Heart left ventricle (tissue), 16 donors: ENCODE measurements at regions not wholly inside any gene's neighbourhood (a gene's known extent, or its start where the extent isn't known, plus 50 kb on each side); places are given as distances from the start of the nearest gene placed in this dataset.

Source experiments
- ATAC-seq, 4 donors: fragments of 200-7000 bp; cut with Tn5 transposase; one replicate each; pipeline ENCODE4 v1.9.1; 2020 to 2022; ENCODE audit warnings: moderate library complexity in 4 of 4, mild to moderate bottlenecking in 3 of 4, moderate number of reproducible peaks in 1 of 4
- DNase-seq, 5 donors: peaks; one replicate each; pipeline ENCODE4 v3.0.0-alpha.2; 2020
- H3K27ac ChIP-seq, 12 donors: fragments of 200-600 bp; sonication (generic) in 4 of 12; one replicate each; pipeline versions ENCODE4 v1.5.0 to v1.8.0; 2016 to 2022; ENCODE audit warnings: mild to moderate bottlenecking in 2 of 12
- H3K27me3 ChIP-seq, 9 donors: fragments of 200-600 bp; sonication (generic) in 2 of 9; one replicate each; pipeline versions ENCODE4 v1.5.1 to v1.8.0; 2016 to 2022; ENCODE audit warnings: mild to moderate bottlenecking in 3 of 9
- H3K36me3 ChIP-seq, 9 donors: fragments of 200-600 bp; sonication (generic) in 2 of 9; one replicate each; pipeline versions ENCODE4 v1.5.0 to v1.8.0; 2018 to 2022; ENCODE audit warnings: mild to moderate bottlenecking in 2 of 9
- H3K4me1 ChIP-seq, 12 donors: fragments of 200-600 bp; sonication (generic) in 4 of 12; one replicate each; pipeline versions ENCODE4 v1.5.0 to v1.8.0; 2016 to 2022; ENCODE audit warnings: mild to moderate bottlenecking in 3 of 12
- H3K4me3 ChIP-seq, 12 donors: fragments of 200-600 bp; sonication (generic) in 4 of 12; one replicate each; pipeline versions ENCODE4 v1.5.0 to v1.8.0; 2017 to 2022; ENCODE audit warnings: mild to moderate bottlenecking in 9 of 12, moderate library complexity in 4 of 12
- H3K9me3 ChIP-seq, 12 donors: fragments of 200-600 bp; sonication (generic) in 4 of 12; one replicate each; pipeline versions ENCODE4 v1.5.0 to v1.8.0; 2016 to 2022; ENCODE audit warnings: mild to moderate bottlenecking in 1 of 12
- POLR2A ChIP-seq, 2 donors: fragments of 450-650 bp; IDR thresholded peaks; one replicate each; pipeline ENCODE4 v1.6.1; 2017; ENCODE audit warnings: antibody characterized with exemption in 2 of 2, mild to moderate bottlenecking in 2 of 2, moderate library complexity in 2 of 2
- WGBS, 4 donors: extraction: QIAGEN DNeasy Blood & Tissue Kit in 2 of 4; methylation state at CpG; one replicate each; pipeline versions ENCODE4 v1.1.5 to v1.1.7; 2013 to 2018; 5-methylcytosine and 5-hydroxymethylcytosine counted together
- intact Hi-C, 10 donors: fragments of 100-400 bp; cut with DNase I; formaldehyde crosslinking; loops; one replicate each; pipeline versions ENCODE4 v1.11.1 to v1.14.2; 2022
- TF ChIP-seq, protein P1 (sequence below), 12 donors: fragments of 200-600 bp; sonication (generic) in 4 of 12; IDR thresholded peaks; one replicate each; pipeline versions ENCODE4 v1.5.0 to v1.8.0; 2018 to 2022; ENCODE audit warnings: antibody characterized with exemption in 12 of 12, mild to moderate bottlenecking in 5 of 12
- donor health status: ischemic (EF 13 %, LVEDD 7.1; RV severe dilation, severe dysfunction).
- donor health status: healthy with polysubstance abuse.
- donor health status: DM: no; HTN: yes; CAD: no.
- donor health status: DM: no; HTN: no; CAD: no.
- donor health status: ischemic (EF 25% LVEDD 6.9; RV normal size, moderate dysfunction).
- donor health status: ischemic (EF 25% LVEDD 5.7; RV mildly dilated, moderate dysfunction).
- donor health status: healthy.
- donor health status: DM: yes; HTN: yes; CAD: no.
- donor health status: ischemic (EF 35%, LVEDD 5.7; RV mildly dilated, moderate dysfunction).
- donor health status: nonischemic (EF 11% LVEDD 7.7; RV severe dilation, severe dysfunction).
- donor health status: DM: yes; HTN: yes; CAD: no.
- donor health status: PGD.
- donor health status: ischemic (EF 29% LVEDD 5.4; RV normal size, mild dysfunction).
- donor health status: nonischemic (EF 23%, LVEDD 6.1; RV moderate dilation, normal function).

DNA sequence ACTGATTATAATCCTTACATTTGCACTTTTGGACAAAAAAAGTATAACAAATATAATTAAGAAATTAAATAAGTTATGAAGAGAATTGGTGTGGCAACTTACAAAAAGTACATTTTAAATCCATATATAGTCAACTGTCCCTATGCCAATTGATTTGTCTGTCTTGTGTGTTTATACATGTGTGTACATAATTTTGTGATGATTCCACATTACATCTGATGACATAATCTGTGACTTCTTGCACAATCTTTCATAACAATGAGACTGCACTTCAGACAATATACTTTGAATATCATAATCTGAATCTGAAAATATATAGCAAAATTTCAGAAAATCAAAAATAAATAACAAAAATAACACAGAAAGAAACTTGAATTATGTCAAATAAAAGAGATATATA lies 953.4 kb downstream of the FAT4 start:
- no peak for DNase-seq
- peaks cover 0 to 11% (median 0%) of the 10 kb centered on the region in 12 donors for H3K4me1 ChIP-seq
- intact Hi-C loops: no loop called here
- H3K27ac ChIP-seq: peak overlapping the region in 1 of 12 donors; percentile 28
- ATAC-seq: no peak
- no peaks in the 10 kb centered on the region for H3K27me3 ChIP-seq
- no peaks in the 10 kb centered on the region for H3K9me3 ChIP-seq
- TF ChIP-seq POLR2A (IDR thresholded peaks at IDR 0.05): no peak
- TF ChIP-seq, protein P1, sequence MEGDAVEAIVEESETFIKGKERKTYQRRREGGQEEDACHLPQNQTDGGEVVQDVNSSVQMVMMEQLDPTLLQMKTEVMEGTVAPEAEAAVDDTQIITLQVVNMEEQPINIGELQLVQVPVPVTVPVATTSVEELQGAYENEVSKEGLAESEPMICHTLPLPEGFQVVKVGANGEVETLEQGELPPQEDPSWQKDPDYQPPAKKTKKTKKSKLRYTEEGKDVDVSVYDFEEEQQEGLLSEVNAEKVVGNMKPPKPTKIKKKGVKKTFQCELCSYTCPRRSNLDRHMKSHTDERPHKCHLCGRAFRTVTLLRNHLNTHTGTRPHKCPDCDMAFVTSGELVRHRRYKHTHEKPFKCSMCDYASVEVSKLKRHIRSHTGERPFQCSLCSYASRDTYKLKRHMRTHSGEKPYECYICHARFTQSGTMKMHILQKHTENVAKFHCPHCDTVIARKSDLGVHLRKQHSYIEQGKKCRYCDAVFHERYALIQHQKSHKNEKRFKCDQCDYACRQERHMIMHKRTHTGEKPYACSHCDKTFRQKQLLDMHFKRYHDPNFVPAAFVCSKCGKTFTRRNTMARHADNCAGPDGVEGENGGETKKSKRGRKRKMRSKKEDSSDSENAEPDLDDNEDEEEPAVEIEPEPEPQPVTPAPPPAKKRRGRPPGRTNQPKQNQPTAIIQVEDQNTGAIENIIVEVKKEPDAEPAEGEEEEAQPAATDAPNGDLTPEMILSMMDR (IDR thresholded peaks at IDR 0.05): no peak
- H3K4me3 ChIP-seq: no peak overlapping the region
- no peaks in the 10 kb centered on the region for H3K36me3 ChIP-seq

DNA sequence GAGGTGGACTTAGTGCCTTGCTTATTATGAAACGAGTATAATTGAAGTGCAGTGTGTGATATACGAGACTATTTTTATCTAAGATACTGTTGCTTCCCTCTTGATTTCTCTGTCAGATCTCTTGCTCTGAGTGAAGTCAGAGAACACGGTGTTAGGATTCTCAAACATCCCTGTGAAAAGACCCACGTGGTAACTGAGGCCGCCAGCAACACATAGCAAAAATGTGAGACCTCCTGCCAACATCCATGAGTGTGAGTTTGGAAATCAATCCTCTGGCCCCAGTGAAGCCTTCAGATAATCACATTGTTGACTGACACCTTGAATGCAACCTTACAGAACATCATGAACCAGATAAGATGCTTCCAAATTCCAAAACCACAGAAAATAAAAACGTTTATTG lies 954.4 kb downstream of the FAT4 start:
- peak in 4 of 5 donors; percentile 29 to 52 (median 34) for DNase-seq
- H3K9me3 ChIP-seq: no peaks in the 10 kb centered on the region
- WGBS, 4 donors: 16 to 31% (median 27%) methylated on average over 6 of the region's 6 CpGs
- H3K36me3 ChIP-seq: no peaks in the 10 kb centered on the region
- TF ChIP-seq POLR2A (IDR thresholded peaks at IDR 0.05): no peak
- TF ChIP-seq, protein P1 (IDR thresholded peaks at IDR 0.05): no peak
- peak overlapping the region in 7 of 12 donors; percentile 13 to 60 (median 29) for H3K27ac ChIP-seq
- intact Hi-C loops: no loop called here
- ATAC-seq: peak; percentile 96 to 98 (median 97)
- H3K4me1 ChIP-seq: peaks cover 0 to 11% (median 0%) of the 10 kb centered on the region in 12 donors
- no peak overlapping the region for H3K4me3 ChIP-seq
- H3K27me3 ChIP-seq: no peaks in the 10 kb centered on the region

DNA sequence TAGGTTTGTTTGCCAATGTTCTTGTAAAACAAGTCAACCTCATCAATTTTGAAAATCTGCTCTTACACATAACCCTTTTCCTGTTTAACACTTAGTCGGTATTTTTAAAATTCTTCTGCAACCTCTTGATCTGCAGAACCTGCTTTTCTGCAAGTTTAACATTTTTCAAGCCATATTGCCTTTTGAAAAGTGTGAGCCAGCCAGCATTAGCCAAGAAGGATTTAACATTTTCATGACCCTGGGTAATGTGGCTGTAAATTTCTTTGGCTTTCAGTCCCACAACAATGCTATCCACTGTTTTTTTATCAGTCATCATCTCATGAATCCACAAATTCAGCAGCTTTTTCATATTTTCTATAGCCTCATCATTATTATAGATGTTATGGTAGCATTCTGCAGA lies 956.5 kb downstream of the FAT4 start:
- WGBS, 4 donors: 58 to 72% (median 63%) methylated on average over 1 of the region's 1 CpG

DNA sequence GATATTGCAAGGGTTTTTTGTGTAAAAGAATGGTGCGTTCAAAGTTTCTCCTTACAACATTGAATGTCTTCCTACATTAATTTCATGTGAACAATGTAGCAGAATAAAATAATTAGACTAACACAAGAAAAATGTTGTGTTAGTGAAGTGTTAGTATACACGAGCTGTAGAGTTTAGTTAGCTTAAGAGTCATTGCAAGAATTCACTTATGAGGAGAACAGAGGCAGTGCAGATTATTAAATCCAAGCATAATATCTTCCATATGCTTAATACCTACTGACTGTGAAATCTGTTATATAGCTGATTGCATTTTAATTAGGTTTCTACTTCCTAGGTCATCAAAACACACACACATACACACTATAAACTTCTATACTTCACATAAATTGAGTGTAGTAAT lies 959.0 kb downstream of the FAT4 start:
- WGBS, 4 donors: 81 to 86% (median 85%) methylated on average over 2 of the region's 2 CpGs
- Histone ChIP-seq H3K27ac (no peak overlapping the region), H3K4me3 (no peak overlapping the region), H3K27me3 (no peaks in the 10 kb centered on the region), H3K9me3 (no peaks in the 10 kb centered on the region), H3K36me3 (no peaks in the 10 kb centered on the region), H3K4me1 (peaks cover 0 to 7% (median 0%) of the 10 kb centered on the region in 12 donors)
- DNase-seq: no peak
- intact Hi-C loops: no loop called here
- TF ChIP-seq POLR2A (IDR thresholded peaks at IDR 0.05): no peak
- TF ChIP-seq, protein P1 (IDR thresholded peaks at IDR 0.05): no peak
- no peak for ATAC-seq

More for the DNA sequence above, 956.5 kb downstream of the FAT4 start:
- Histone ChIP-seq H3K9me3 (no peaks in the 10 kb centered on the region), H3K4me1 (peaks cover 0 to 11% (median 0%) of the 10 kb centered on the region in 12 donors), H3K4me3 (no peak overlapping the region), H3K36me3 (no peaks in the 10 kb centered on the region), H3K27ac (no peak overlapping the region), H3K27me3 (no peaks in the 10 kb centered on the region)
- no peak for TF ChIP-seq POLR2A (IDR thresholded peaks at IDR 0.05)
- TF ChIP-seq, protein P1 (IDR thresholded peaks at IDR 0.05): no peak
- intact Hi-C loops: no loop called here
- ATAC-seq (no peak), DNase-seq (no peak)
